Amniotic epithelial cell (primary cell): ENCODE measurements at regions not wholly inside any gene's neighbourhood (a gene's known extent, or its start where the extent isn't known, plus 50 kb on each side); places are given as distances from the start of the nearest gene placed in this dataset.

Source experiments
- DNase-seq: peaks from one replicate; pipeline ENCODE4 v3.0.0-alpha.2; 2010; ENCODE audit warnings: low read depth

GRCh38 chr3:63228087-63228486, 50.0 kb upstream of the SYNPR start:
- no peak for DNase-seq
